H9 (cell line): ENCODE measurements at regions not wholly inside any gene's neighbourhood (a gene's known extent, or its start where the extent isn't known, plus 50 kb on each side); places are given as distances from the start of the nearest gene placed in this dataset.

Source experiments
- DNase-seq: peaks from one replicate; pipeline ENCODE4 v3.0.0-alpha.2; 2017
- H2AFZ ChIP-seq: one replicate; pipeline ENCODE4 v1.6.1; 2013; ENCODE audit warnings: mild to moderate bottlenecking, low read length, control low read depth, moderate library complexity
- H2AK5ac ChIP-seq: 2 replicates; pipeline ENCODE4 v1.6.1; 2013; ENCODE audit warnings: low read length, control low read depth, mixed read lengths; ENCODE audit not compliant: insufficient read length
- H2BK120ac ChIP-seq: one replicate; pipeline ENCODE4 v1.6.1; 2013; ENCODE audit warnings: low read depth, mild to moderate bottlenecking, low read length, control low read depth, inconsistent platforms; ENCODE audit not compliant: poor library complexity, severe bottlenecking
- H2BK12ac ChIP-seq: 2 replicates; pipeline ENCODE4 v1.6.1; 2013; ENCODE audit warnings: low read length, control low read depth, mixed read lengths, low read depth; ENCODE audit not compliant: insufficient read length
- H2BK15ac ChIP-seq: 2 replicates; pipeline ENCODE4 v1.6.1; 2013; ENCODE audit warnings: low read depth, low read length, control low read depth
- H2BK20ac ChIP-seq: one replicate; pipeline ENCODE4 v1.6.1; 2013; ENCODE audit warnings: low read depth, mild to moderate bottlenecking, low read length, control low read depth, inconsistent platforms; ENCODE audit not compliant: poor library complexity, severe bottlenecking
- H2BK5ac ChIP-seq: 2 replicates; pipeline ENCODE4 v1.6.1; 2013; ENCODE audit warnings: low read length, control low read depth, mixed read lengths; ENCODE audit not compliant: insufficient read length
- H3K14ac ChIP-seq: 2 replicates; pipeline ENCODE4 v1.6.1; 2013; ENCODE audit warnings: low read length, control low read depth; ENCODE audit not compliant: insufficient read depth
- H3K18ac ChIP-seq: 2 replicates; pipeline ENCODE4 v1.6.1; 2013; ENCODE audit warnings: low read depth, mild to moderate bottlenecking, mixed read lengths, low read length, control low read depth; ENCODE audit not compliant: insufficient read length
- H3K23ac ChIP-seq: 2 replicates; pipeline ENCODE4 v1.6.1; 2013; ENCODE audit warnings: low read length, control low read depth, mixed read lengths, low read depth; ENCODE audit not compliant: insufficient read length
- H3K23me2 ChIP-seq: 2 replicates; pipeline ENCODE4 v1.6.1; 2013; ENCODE audit warnings: low read depth, mild to moderate bottlenecking, mixed read lengths, low read length, control low read depth; ENCODE audit not compliant: insufficient read length, poor library complexity, severe bottlenecking
- H3K27ac ChIP-seq: 2 replicates; pipeline ENCODE4 v1.5.1; 2013; ENCODE audit warnings: low read length, control low read depth, mixed read lengths, low read depth; ENCODE audit not compliant: insufficient read length
- H3K27me3 ChIP-seq: 2 replicates; pipeline ENCODE4 v1.6.1; 2013; ENCODE audit warnings: low read length, control low read depth, inconsistent platforms; ENCODE audit not compliant: insufficient read depth
- H3K4ac ChIP-seq: 2 replicates; pipeline ENCODE4 v1.6.1; 2013; ENCODE audit warnings: low read depth, mild to moderate bottlenecking, control low read depth, inconsistent platforms, low read length, moderate library complexity
- H3K4me1 ChIP-seq: 2 replicates; pipeline ENCODE4 v1.6.1; 2013; ENCODE audit warnings: low read length, control low read depth, inconsistent platforms; ENCODE audit not compliant: insufficient read depth
- H3K4me2 ChIP-seq: 2 replicates; pipeline ENCODE4 v1.6.1; 2013; ENCODE audit warnings: low read length, control low read depth, mixed read lengths; ENCODE audit not compliant: insufficient read length, insufficient read depth
- H3K56ac ChIP-seq: 2 replicates; pipeline ENCODE4 v1.6.1; 2013; ENCODE audit warnings: low read depth, mild to moderate bottlenecking, mixed read lengths, low read length, control low read depth; ENCODE audit not compliant: insufficient read length
- H3K79me1 ChIP-seq: 2 replicates; pipeline ENCODE4 v1.6.1; 2013; ENCODE audit warnings: low read depth, mild to moderate bottlenecking, moderate library complexity, low read length, control low read depth, inconsistent platforms; ENCODE audit not compliant: insufficient read depth, poor library complexity, severe bottlenecking
- H3K79me2 ChIP-seq: 2 replicates; pipeline ENCODE4 v1.6.1; 2013; ENCODE audit warnings: low read length, control low read depth, inconsistent platforms; ENCODE audit not compliant: insufficient read depth
- H3K9ac ChIP-seq: 2 replicates; pipeline ENCODE4 v1.6.1; 2013; ENCODE audit warnings: low read length, control low read depth, mixed read lengths; ENCODE audit not compliant: insufficient read length; ENCODE audit errors: extremely low read depth
- H3K9me3 ChIP-seq: one replicate; pipeline ENCODE4 v1.6.1; 2013; ENCODE audit warnings: low read depth, low read length, inconsistent platforms; ENCODE audit not compliant: control insufficient read depth
- H3T11ph ChIP-seq: one replicate; pipeline ENCODE4 v1.6.1; 2013; ENCODE audit warnings: mild to moderate bottlenecking, low read length, control low read depth, inconsistent platforms
- H4K20me1 ChIP-seq: one replicate; pipeline ENCODE4 v1.6.1; 2013; ENCODE audit not compliant: control insufficient read depth, insufficient read length, insufficient read depth
- H4K5ac ChIP-seq: 2 replicates; pipeline ENCODE4 v1.6.1; 2013; ENCODE audit warnings: low read depth, mild to moderate bottlenecking, mixed read lengths, low read length, control low read depth; ENCODE audit not compliant: insufficient read length
- H4K8ac ChIP-seq: replicated peaks from 2 replicates; pipeline ENCODE4 v1.6.1; 2013; ENCODE audit warnings: low read length, control low read depth, mixed read lengths, low read depth; ENCODE audit not compliant: insufficient read length
- H4K91ac ChIP-seq: 2 replicates; pipeline ENCODE4 v1.6.1; 2013; ENCODE audit warnings: low read depth, mild to moderate bottlenecking, moderate library complexity, mixed read lengths, low read length, control low read depth; ENCODE audit not compliant: insufficient read length
- H3K27ac Mint-ChIP-seq, 3 experiments: 2 replicates in 2 of 3; 3 replicates in 1 of 3; pipeline ENCODE4 v1.8.0; 2020 to 2021; ENCODE audit warnings: mixed read lengths in 3 of 3, mild to moderate bottlenecking in 1 of 3, moderate library complexity in 1 of 3
- H3K27me3 Mint-ChIP-seq: 2 replicates; pipeline ENCODE4 v1.8.0; 2021; ENCODE audit warnings: low read depth, mild to moderate bottlenecking, moderate library complexity, mixed read lengths
- H3K36me3 Mint-ChIP-seq, 3 experiments: 2 replicates in 2 of 3; 3 replicates in 1 of 3; pipeline ENCODE4 v1.8.0; 2020 to 2021; ENCODE audit warnings: low read depth in 3 of 3, mixed read lengths in 3 of 3; ENCODE audit not compliant: insufficient read depth in 1 of 3
- H3K4me1 Mint-ChIP-seq, 2 experiments: 2 replicates each; pipeline ENCODE4 v1.8.0; 2020; ENCODE audit warnings: mixed read lengths in 2 of 2
- H3K4me3 Mint-ChIP-seq, 2 experiments: 2 replicates in 1 of 2; 3 replicates in 1 of 2; pipeline ENCODE4 v1.8.0; 2020 to 2021; ENCODE audit warnings: mild to moderate bottlenecking in 2 of 2, mixed read lengths in 2 of 2, moderate library complexity in 1 of 2
- H3K9me3 Mint-ChIP-seq, 2 experiments: 2 replicates in 1 of 2; 3 replicates in 1 of 2; pipeline ENCODE4 v1.8.0; 2020; ENCODE audit warnings: mild to moderate bottlenecking in 2 of 2, mixed read lengths in 2 of 2, moderate library complexity in 1 of 2
- CTCF ChIP-seq: fragments of 200-600 bp; sonication (generic); conservative IDR thresholded peaks from 3 replicates; pipeline ENCODE4 v1.8.0; 2021; ENCODE audit warnings: antibody characterized with exemption, mild to moderate bottlenecking
- WGBS: extraction: QIAGEN DNeasy Blood & Tissue Kit; methylation state at CpG from one replicate; pipeline ENCODE4 v1.1.7; 2013; ENCODE audit warnings: missing lambda C conversion rate, low lambda C conversion rate, mixed read lengths; ENCODE audit not compliant: insufficient read length; ENCODE audit errors: extremely low coverage; 5-methylcytosine and 5-hydroxymethylcytosine counted together

GRCh38 chr4:54587107-54587891, 70.5 kb upstream of the KIT start:
- TF ChIP-seq CTCF, result no peak
- Histone ChIP-seq H4K91ac (no peak overlapping the region), H2AK5ac (no peak overlapping the region), H2BK15ac (no peak overlapping the region), H3K56ac (no peak overlapping the region), H3K27ac (no peak overlapping the region), H3K4me1 (no peaks in the 10 kb centered on the region), H2BK120ac (no peak overlapping the region), H4K5ac (no peak overlapping the region), H3K79me2 (no peaks in the 10 kb centered on the region), H4K20me1 (no peaks in the 10 kb centered on the region), H3T11ph (no peak overlapping the region), H3K9me3 (no peaks in the 10 kb centered on the region), H3K9ac (no peak overlapping the region), H2BK20ac (no peak overlapping the region), H2BK5ac (no peak overlapping the region), H2BK12ac (no peak overlapping the region), H2AFZ (no peak overlapping the region), H3K27me3 (no peaks in the 10 kb centered on the region), H4K8ac (no peak overlapping the region), H3K14ac (no peak overlapping the region), H3K79me1 (no peaks in the 10 kb centered on the region), H3K18ac (no peak overlapping the region), H3K23ac (no peak overlapping the region), H3K23me2 (no peaks in the 10 kb centered on the region), H3K4me2 (no peak overlapping the region), H3K4ac (no peak overlapping the region)
- H3K27me3 Mint-ChIP-seq, result peaks cover 2% of the 10 kb centered on the region; the same call in 1 of the 2 replicates
- H3K36me3 Mint-ChIP-seq, result no peaks in the 10 kb centered on the region
- peaks cover 4 to 5% of the 10 kb centered on the region in 2 experiments for H3K4me1 Mint-ChIP-seq
- no CpG with 5 or more reads among the region's 2 CpGs for WGBS
- no peak overlapping the region for H3K27ac Mint-ChIP-seq
- no peaks in the 10 kb centered on the region for H3K9me3 Mint-ChIP-seq
- no peak overlapping the region for H3K4me3 Mint-ChIP-seq
- DNase-seq, result no peak
